ENCODE measurements at regions not wholly inside any gene's neighbourhood (a gene's known extent, or its start where the extent isn't known, plus 50 kb on each side); places are given as distances from the start of the nearest gene placed in this dataset.

DNA sequence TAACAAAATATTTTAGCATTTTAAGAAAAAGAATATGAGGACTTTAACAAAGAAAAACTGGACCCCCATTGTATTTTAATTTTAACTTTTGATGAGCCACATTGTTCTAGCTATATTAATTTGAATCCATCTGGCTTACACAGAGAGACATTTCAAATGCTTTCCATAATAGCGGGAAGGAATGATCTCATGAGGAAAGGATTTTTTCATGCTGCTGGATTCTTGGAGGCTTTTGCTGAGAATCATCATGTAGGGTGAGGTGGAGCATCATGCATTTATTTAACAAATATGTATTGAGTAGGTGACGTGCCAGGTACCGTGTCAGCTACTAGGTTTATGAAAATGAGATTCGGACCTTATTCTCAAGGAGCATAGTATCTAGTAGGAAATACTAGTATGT, 1006.3 kb downstream of the SORCS1 start:
- no peak overlapping the region for H2BK15ac ChIP-seq (ENCODE audit: low read depth, low read length)
- BruUV-seq (replicated peaks): no TSS peak
- no peaks in the 10 kb centered on the region for H3K4me1 ChIP-seq (ENCODE audit: control insufficient read depth, insufficient read depth, low read length)
- WGBS, 2 experiments (ENCODE audit: extremely low coverage in 2 of 2, insufficient read length in 1 of 2): no CpG with 5 or more reads among the region's 4 CpGs
- no peak overlapping the region for H3K9ac ChIP-seq (ENCODE audit: low read depth, low read length)
- POLR2A ChIA-PET (ENCODE audit: unreplicated experiment): no interaction called here
- H3K56ac ChIP-seq (ENCODE audit: extremely low read depth, insufficient read depth, low read length): no peak overlapping the region
- H3K79me1 ChIP-seq (ENCODE audit: low read depth in 1 of 2, low read length in 2 of 2): no peaks in the 10 kb centered on the region
- H3K36me3 ChIP-seq (ENCODE audit: control insufficient read depth, insufficient read depth, low read length): no peaks in the 10 kb centered on the region
- H3K14ac ChIP-seq (replicated peaks; ENCODE audit: low read depth, low read length): no peak overlapping the region
- H3K9me3 ChIP-seq (ENCODE audit: control insufficient read depth, insufficient read depth, low read length): no peaks in the 10 kb centered on the region
- no peak overlapping the region for H2BK20ac ChIP-seq (ENCODE audit: low read depth, low read length)
- no peak overlapping the region for H3K27ac ChIP-seq (ENCODE audit: insufficient read depth, low read length)
- TF ChIP-seq CEBPB (IDR thresholded peaks at IDR 0.05; ENCODE audit: low read depth, low read length) (no peak), NFE2L2 (IDR thresholded peaks at IDR 0.05; ENCODE audit: low read depth, low read length) (no peak), RCOR1 (IDR thresholded peaks at IDR 0.05; ENCODE audit: insufficient replicate concordance, low read length) (no peak), RAD21 (IDR thresholded peaks at IDR 0.05; ENCODE audit: low read length) (no peak), FOS (IDR thresholded peaks at IDR 0.05; ENCODE audit: low read depth, low read length) (no peak), BHLHE40 (IDR thresholded peaks at IDR 0.05; ENCODE audit: low read depth, low read length) (no peak), CHD1 (IDR thresholded peaks at IDR 0.05; ENCODE audit: low read depth, low read length) (no peak), MAZ (IDR thresholded peaks at IDR 0.05; ENCODE audit: borderline replicate concordance, low read depth, low read length) (no peak), RFX5 (IDR thresholded peaks at IDR 0.05; ENCODE audit: low read depth, low read length) (no peak), SMC3 (IDR thresholded peaks at IDR 0.05; ENCODE audit: low read depth, low read length) (no peak), MAFK (IDR thresholded peaks at IDR 0.05; ENCODE audit: low read depth, low read length) (no peak), POLR2A (IDR thresholded peaks at IDR 0.05; ENCODE audit: low read depth, low read length) (no peak), MXI1 (IDR thresholded peaks at IDR 0.05; ENCODE audit: borderline replicate concordance, low read depth, low read length) (no peak)
- TF ChIP-seq, protein P1, sequence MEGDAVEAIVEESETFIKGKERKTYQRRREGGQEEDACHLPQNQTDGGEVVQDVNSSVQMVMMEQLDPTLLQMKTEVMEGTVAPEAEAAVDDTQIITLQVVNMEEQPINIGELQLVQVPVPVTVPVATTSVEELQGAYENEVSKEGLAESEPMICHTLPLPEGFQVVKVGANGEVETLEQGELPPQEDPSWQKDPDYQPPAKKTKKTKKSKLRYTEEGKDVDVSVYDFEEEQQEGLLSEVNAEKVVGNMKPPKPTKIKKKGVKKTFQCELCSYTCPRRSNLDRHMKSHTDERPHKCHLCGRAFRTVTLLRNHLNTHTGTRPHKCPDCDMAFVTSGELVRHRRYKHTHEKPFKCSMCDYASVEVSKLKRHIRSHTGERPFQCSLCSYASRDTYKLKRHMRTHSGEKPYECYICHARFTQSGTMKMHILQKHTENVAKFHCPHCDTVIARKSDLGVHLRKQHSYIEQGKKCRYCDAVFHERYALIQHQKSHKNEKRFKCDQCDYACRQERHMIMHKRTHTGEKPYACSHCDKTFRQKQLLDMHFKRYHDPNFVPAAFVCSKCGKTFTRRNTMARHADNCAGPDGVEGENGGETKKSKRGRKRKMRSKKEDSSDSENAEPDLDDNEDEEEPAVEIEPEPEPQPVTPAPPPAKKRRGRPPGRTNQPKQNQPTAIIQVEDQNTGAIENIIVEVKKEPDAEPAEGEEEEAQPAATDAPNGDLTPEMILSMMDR (conservative IDR thresholded peaks at IDR 0.05; ENCODE audit: low read depth, low read length): no peak
- TF ChIP-seq, protein P2, sequence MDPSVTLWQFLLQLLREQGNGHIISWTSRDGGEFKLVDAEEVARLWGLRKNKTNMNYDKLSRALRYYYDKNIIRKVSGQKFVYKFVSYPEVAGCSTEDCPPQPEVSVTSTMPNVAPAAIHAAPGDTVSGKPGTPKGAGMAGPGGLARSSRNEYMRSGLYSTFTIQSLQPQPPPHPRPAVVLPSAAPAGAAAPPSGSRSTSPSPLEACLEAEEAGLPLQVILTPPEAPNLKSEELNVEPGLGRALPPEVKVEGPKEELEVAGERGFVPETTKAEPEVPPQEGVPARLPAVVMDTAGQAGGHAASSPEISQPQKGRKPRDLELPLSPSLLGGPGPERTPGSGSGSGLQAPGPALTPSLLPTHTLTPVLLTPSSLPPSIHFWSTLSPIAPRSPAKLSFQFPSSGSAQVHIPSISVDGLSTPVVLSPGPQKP (IDR thresholded peaks at IDR 0.05; ENCODE audit: borderline replicate concordance, low read depth, low read length): no peak
- TF ChIP-seq, protein P3, sequence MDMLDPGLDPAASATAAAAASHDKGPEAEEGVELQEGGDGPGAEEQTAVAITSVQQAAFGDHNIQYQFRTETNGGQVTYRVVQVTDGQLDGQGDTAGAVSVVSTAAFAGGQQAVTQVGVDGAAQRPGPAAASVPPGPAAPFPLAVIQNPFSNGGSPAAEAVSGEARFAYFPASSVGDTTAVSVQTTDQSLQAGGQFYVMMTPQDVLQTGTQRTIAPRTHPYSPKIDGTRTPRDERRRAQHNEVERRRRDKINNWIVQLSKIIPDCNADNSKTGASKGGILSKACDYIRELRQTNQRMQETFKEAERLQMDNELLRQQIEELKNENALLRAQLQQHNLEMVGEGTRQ (IDR thresholded peaks at IDR 0.05; ENCODE audit: low read depth, low read length): no peak
- no peaks in the 10 kb centered on the region for H3K9me1 ChIP-seq (ENCODE audit: insufficient read depth, low read length)
- no peak overlapping the region for H4K91ac ChIP-seq (ENCODE audit: insufficient read depth, low read depth, low read length)
- H3K4me3 ChIP-seq (ENCODE audit: insufficient read depth, low read depth, low read length): no peak overlapping the region
- no peak overlapping the region for H2AK5ac ChIP-seq (ENCODE audit: low read depth, low read length)
- H4K20me1 ChIP-seq (ENCODE audit: insufficient read depth, low read length): no peaks in the 10 kb centered on the region
- H2BK120ac ChIP-seq (ENCODE audit: low read depth, low read length): no peak overlapping the region
- H4K8ac ChIP-seq (ENCODE audit: low read depth in 2 of 2, low read length in 2 of 2): no peak overlapping the region
- no peak overlapping the region for H3K4ac ChIP-seq (ENCODE audit: low read depth, low read length)
- ATAC-seq (ENCODE audit: low read depth) (no peak), DNase-seq (no peak)
- no peak overlapping the region for H2AFZ ChIP-seq (replicated peaks; ENCODE audit: low read length, poor library complexity)
- in situ Hi-C loops (cut with MboI; ENCODE audit: low sequenced_read_pairs) (no loop called here), dilution Hi-C loops (cut with HindIII; ENCODE audit: low sequenced_read_pairs, unreplicated experiment) (no loop called here), intact Hi-C loops (cut with micrococcal nuclease) (no loop called here)
- H2AK9ac ChIP-seq (replicated peaks; ENCODE audit: low read depth, low read length, poor library complexity): no peak overlapping the region
- H2BK5ac ChIP-seq (ENCODE audit: low read depth, low read length, poor library complexity, severe bottlenecking): no peak overlapping the region
- H4K5ac ChIP-seq (ENCODE audit: low read depth, low read length): no peak overlapping the region
- H3K18ac ChIP-seq (ENCODE audit: low read depth, low read length): no peak overlapping the region
- H3K23ac ChIP-seq (ENCODE audit: low read depth, low read length): no peak overlapping the region
- H3K4me2 ChIP-seq (ENCODE audit: low read depth, low read length): no peak overlapping the region
- no peaks in the 10 kb centered on the region for H3K27me3 ChIP-seq (ENCODE audit: control insufficient read depth, insufficient read depth, low read length)
- CTCF ChIA-PET: no interaction called here
